ENCODE measurements at regions not wholly inside any gene's neighbourhood (a gene's known extent, or its start where the extent isn't known, plus 50 kb on each side); places are given as distances from the start of the nearest gene placed in this dataset.

DNA sequence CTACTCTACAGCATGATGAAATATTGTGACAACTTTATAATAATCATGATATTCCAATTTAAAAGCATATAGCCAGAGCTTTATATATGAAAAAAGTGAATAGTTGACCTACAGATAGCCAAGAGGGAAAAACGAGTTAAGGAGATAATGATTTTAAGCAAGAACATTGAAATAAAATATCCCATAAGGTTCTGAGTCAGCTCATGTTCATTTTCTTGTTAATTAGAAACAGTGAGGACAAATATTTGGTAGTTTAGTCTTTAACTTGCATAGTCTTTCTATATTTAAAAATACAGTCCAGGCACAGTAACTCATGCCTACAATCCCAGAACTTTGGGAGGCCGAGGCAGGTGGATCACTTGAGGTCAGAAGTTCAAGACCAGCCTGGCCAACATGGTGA, 55.8 kb upstream of the CDH6 start:
- Histone ChIP-seq H3K9me3 (replicated peaks; ENCODE audit: control insufficient read depth, insufficient read depth, low read length) (no peaks in the 10 kb centered on the region), H3K9me1 (replicated peaks; ENCODE audit: control insufficient read depth, extremely low read depth, insufficient read depth, low read length) (no peaks in the 10 kb centered on the region), H3K27ac (ENCODE audit: insufficient read depth, low read depth, low read length) (no peak overlapping the region), H3K9ac (replicated peaks; ENCODE audit: extremely low read depth, insufficient read depth, low read length) (no peak overlapping the region), H3K4me3 (replicated peaks in 1 of 3; ENCODE audit: insufficient read depth in 1 of 3, low read depth in 1 of 3, low read length in 3 of 3) (no peak overlapping the region), H3K36me3 (ENCODE audit: control insufficient read depth in 2 of 2, extremely low read depth in 1 of 2, insufficient read depth in 2 of 2, low read length in 2 of 2) (no peaks in the 10 kb centered on the region), H4K20me1 (replicated peaks; ENCODE audit: control insufficient read depth, extremely low read depth, insufficient read depth, low read length) (no peaks in the 10 kb centered on the region), H2AFZ (ENCODE audit: low read depth, low read length) (no peak overlapping the region), H3K79me2 (ENCODE audit: control insufficient read depth, insufficient read depth, low read length) (no peaks in the 10 kb centered on the region), H3K4me2 (ENCODE audit: insufficient read depth, low read length) (no peak overlapping the region), H3K27me3 (ENCODE audit: control insufficient read depth in 2 of 2, insufficient read depth in 2 of 2, low read length in 2 of 2) (no peaks in the 10 kb centered on the region), H3K4me1 (ENCODE audit: control insufficient read depth, extremely low read depth, insufficient read depth, low read length) (no peaks in the 10 kb centered on the region)
- DNase-seq (ENCODE audit: low read depth, low spot score): no peak
- no peak for TF ChIP-seq FOS (IDR thresholded peaks at IDR 0.05; ENCODE audit: borderline replicate concordance, insufficient read depth, low read length)
- no peak for TF ChIP-seq MYC (IDR thresholded peaks at IDR 0.05; ENCODE audit: low read depth, low read length)
- intact Hi-C loops (cut with micrococcal nuclease): no loop called here
- dilution Hi-C loops (cut with MboI; ENCODE audit: extremely low pct_ligation_motif_present, low sequenced_read_pairs): no loop called here
- ChIA-PET POLR2A (no interaction called here), CTCF (no interaction called here)
- no peak for FAIRE-seq
- no TSS peak for BruUV-seq (replicated peaks)

DNA sequence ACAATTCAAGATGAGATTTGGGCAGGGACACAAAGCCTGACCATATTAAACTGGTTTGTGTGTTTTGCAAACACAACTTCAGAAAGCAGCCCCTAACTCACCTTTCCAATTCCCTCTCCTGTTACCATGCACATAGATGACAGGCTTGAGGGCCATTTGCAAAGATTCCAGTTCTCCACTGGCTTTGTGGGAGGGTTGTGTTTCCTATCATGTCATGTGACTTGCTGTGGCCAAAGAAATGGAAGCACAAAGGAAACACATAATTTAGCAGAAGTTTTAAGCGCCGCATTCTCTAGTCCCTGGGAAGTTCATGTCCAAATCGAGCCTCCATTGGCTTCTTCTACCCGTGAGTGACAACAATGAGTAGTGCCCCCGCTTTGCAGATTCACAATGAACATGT, 57.9 kb upstream of the CDH6 start:
- dilution Hi-C loops (cut with MboI; ENCODE audit: extremely low pct_ligation_motif_present, low sequenced_read_pairs): no loop called here
- DNase-seq (ENCODE audit: low read depth, low spot score) (no peak), FAIRE-seq (no peak)
- Histone ChIP-seq H3K9me3 (replicated peaks; ENCODE audit: control insufficient read depth, insufficient read depth, low read length) (no peaks in the 10 kb centered on the region), H3K36me3 (ENCODE audit: control insufficient read depth in 2 of 2, extremely low read depth in 1 of 2, insufficient read depth in 2 of 2, low read length in 2 of 2) (no peaks in the 10 kb centered on the region), H3K9me1 (replicated peaks; ENCODE audit: control insufficient read depth, extremely low read depth, insufficient read depth, low read length) (no peaks in the 10 kb centered on the region), H3K79me2 (ENCODE audit: control insufficient read depth, insufficient read depth, low read length) (no peaks in the 10 kb centered on the region), H3K27ac (ENCODE audit: insufficient read depth, low read depth, low read length) (no peak overlapping the region), H4K20me1 (replicated peaks; ENCODE audit: control insufficient read depth, extremely low read depth, insufficient read depth, low read length) (no peaks in the 10 kb centered on the region), H2AFZ (ENCODE audit: low read depth, low read length) (no peak overlapping the region), H3K4me2 (ENCODE audit: insufficient read depth, low read length) (no peak overlapping the region), H3K9ac (replicated peaks; ENCODE audit: extremely low read depth, insufficient read depth, low read length) (no peak overlapping the region), H3K27me3 (ENCODE audit: control insufficient read depth in 2 of 2, insufficient read depth in 2 of 2, low read length in 2 of 2) (no peaks in the 10 kb centered on the region), H3K4me3 (replicated peaks in 1 of 3; ENCODE audit: insufficient read depth in 1 of 3, low read depth in 1 of 3, low read length in 3 of 3) (no peak overlapping the region), H3K4me1 (ENCODE audit: control insufficient read depth, extremely low read depth, insufficient read depth, low read length) (no peaks in the 10 kb centered on the region)
- TF ChIP-seq MYC (IDR thresholded peaks at IDR 0.05; ENCODE audit: low read depth, low read length): no peak
- no peak for TF ChIP-seq FOS (IDR thresholded peaks at IDR 0.05; ENCODE audit: borderline replicate concordance, insufficient read depth, low read length)
- TF ChIP-seq, protein P1, sequence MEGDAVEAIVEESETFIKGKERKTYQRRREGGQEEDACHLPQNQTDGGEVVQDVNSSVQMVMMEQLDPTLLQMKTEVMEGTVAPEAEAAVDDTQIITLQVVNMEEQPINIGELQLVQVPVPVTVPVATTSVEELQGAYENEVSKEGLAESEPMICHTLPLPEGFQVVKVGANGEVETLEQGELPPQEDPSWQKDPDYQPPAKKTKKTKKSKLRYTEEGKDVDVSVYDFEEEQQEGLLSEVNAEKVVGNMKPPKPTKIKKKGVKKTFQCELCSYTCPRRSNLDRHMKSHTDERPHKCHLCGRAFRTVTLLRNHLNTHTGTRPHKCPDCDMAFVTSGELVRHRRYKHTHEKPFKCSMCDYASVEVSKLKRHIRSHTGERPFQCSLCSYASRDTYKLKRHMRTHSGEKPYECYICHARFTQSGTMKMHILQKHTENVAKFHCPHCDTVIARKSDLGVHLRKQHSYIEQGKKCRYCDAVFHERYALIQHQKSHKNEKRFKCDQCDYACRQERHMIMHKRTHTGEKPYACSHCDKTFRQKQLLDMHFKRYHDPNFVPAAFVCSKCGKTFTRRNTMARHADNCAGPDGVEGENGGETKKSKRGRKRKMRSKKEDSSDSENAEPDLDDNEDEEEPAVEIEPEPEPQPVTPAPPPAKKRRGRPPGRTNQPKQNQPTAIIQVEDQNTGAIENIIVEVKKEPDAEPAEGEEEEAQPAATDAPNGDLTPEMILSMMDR (IDR thresholded peaks at IDR 0.05; ENCODE audit: extremely low read depth in 1 of 2, insufficient read depth in 1 of 2, low read depth in 1 of 2, low read length in 2 of 2): no peak
- TF ChIP-seq, protein P2, sequence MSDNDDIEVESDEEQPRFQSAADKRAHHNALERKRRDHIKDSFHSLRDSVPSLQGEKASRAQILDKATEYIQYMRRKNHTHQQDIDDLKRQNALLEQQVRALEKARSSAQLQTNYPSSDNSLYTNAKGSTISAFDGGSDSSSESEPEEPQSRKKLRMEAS (IDR thresholded peaks at IDR 0.05; ENCODE audit: insufficient read depth, insufficient read length): no peak
- TF ChIP-seq POLR2AphosphoS5 (IDR thresholded peaks at IDR 0.05; ENCODE audit: insufficient read depth, low read depth, low read length): no peak
- no peak for TF ChIP-seq EZH2 (IDR thresholded peaks at IDR 0.05; ENCODE audit: borderline replicate concordance, low read depth, low read length, severe bottlenecking)
- no peak for TF ChIP-seq POLR2A (IDR thresholded peaks at IDR 0.05; ENCODE audit: low read depth, low read length)
- POLR2A ChIA-PET: no interaction called here
- CTCF ChIA-PET: no interaction called here
- intact Hi-C loops (cut with micrococcal nuclease): no loop called here
- BruUV-seq (replicated peaks): no TSS peak

Data from endothelial cell of umbilical vein (primary cell).